ENCODE measurements at regions not wholly inside any gene's neighbourhood (a gene's known extent, or its start where the extent isn't known, plus 50 kb on each side); places are given as distances from the start of the nearest gene placed in this dataset.
"Not testable (repeated sequence)": the region's sequence is repeated elsewhere in the genome, so short reads cannot be mapped to it uniquely, and the experiment has no call there.

GRCh38 chr14:49036266-49036665, 549.9 kb downstream of the RPS29 start:
- Histone ChIP-seq H2AFZ (ENCODE audit: low read depth, low read length) (no peak overlapping the region), H3K36me3 (ENCODE audit: insufficient read depth, low read length) (no peaks in the 10 kb centered on the region), H3K4me3 (ENCODE audit: low read length) (no peak overlapping the region), H3K27me3 (ENCODE audit: insufficient read depth, low read length) (no peaks in the 10 kb centered on the region), H3K4me1 (ENCODE audit: insufficient read depth, low read length) (peaks cover 8% of the 10 kb centered on the region), H3K9me3 (ENCODE audit: low read length) (no peaks in the 10 kb centered on the region)

- Histone ChIP-seq H3K4me1 (ENCODE audit: insufficient read depth, low read length) (peaks cover 8% of the 10 kb centered on the region), H3K27me3 (ENCODE audit: insufficient read depth, low read length) (no peaks in the 10 kb centered on the region), H2AFZ (ENCODE audit: low read depth, low read length) (no peak overlapping the region), H3K36me3 (ENCODE audit: insufficient read depth, low read length) (no peaks in the 10 kb centered on the region), H3K9me3 (ENCODE audit: low read length) (no peaks in the 10 kb centered on the region), H3K4me3 (ENCODE audit: low read length) (no peak overlapping the region)
Observed at GRCh38 chr14:49033131-49033530, 553.0 kb downstream of the RPS29 start.

GRCh38 chr14:49031710-49032109, 554.5 kb downstream of the RPS29 start:
- H3K36me3 ChIP-seq (ENCODE audit: insufficient read depth, low read length); H3K4me1 ChIP-seq (ENCODE audit: insufficient read depth, low read length); H2AFZ ChIP-seq (ENCODE audit: low read depth, low read length); H3K27me3 ChIP-seq (ENCODE audit: insufficient read depth, low read length); H3K9me3 ChIP-seq (ENCODE audit: low read length); H3K4me3 ChIP-seq (ENCODE audit: low read length): not testable (repeated sequence)

- H3K36me3 ChIP-seq (ENCODE audit: insufficient read depth, low read length) = no peaks in the 10 kb centered on the region
- no peak overlapping the region for H2AFZ ChIP-seq (ENCODE audit: low read depth, low read length)
- H3K9me3 ChIP-seq (ENCODE audit: low read length) = no peaks in the 10 kb centered on the region
- no peaks in the 10 kb centered on the region for H3K4me1 ChIP-seq (ENCODE audit: insufficient read depth, low read length)
- H3K4me3 ChIP-seq (ENCODE audit: low read length) = no peak overlapping the region
- H3K27me3 ChIP-seq (ENCODE audit: insufficient read depth, low read length) = no peaks in the 10 kb centered on the region
Observed at GRCh38 chr14:49019467-49020115, 566.6 kb downstream of the RPS29 start.

GRCh38 chr14:49017447-49017846, 568.7 kb downstream of the RPS29 start:
- Histone ChIP-seq H3K4me3 (ENCODE audit: low read length) (no peak overlapping the region), H3K4me1 (ENCODE audit: insufficient read depth, low read length) (no peaks in the 10 kb centered on the region), H3K27me3 (ENCODE audit: insufficient read depth, low read length) (no peaks in the 10 kb centered on the region), H2AFZ (ENCODE audit: low read depth, low read length) (no peak overlapping the region), H3K9me3 (ENCODE audit: low read length) (no peaks in the 10 kb centered on the region), H3K36me3 (ENCODE audit: insufficient read depth, low read length) (no peaks in the 10 kb centered on the region)

- Histone ChIP-seq H3K9me3 (ENCODE audit: low read length) (no peaks in the 10 kb centered on the region), H3K27me3 (ENCODE audit: insufficient read depth, low read length) (no peaks in the 10 kb centered on the region), H3K4me3 (ENCODE audit: low read length) (no peak overlapping the region), H2AFZ (ENCODE audit: low read depth, low read length) (no peak overlapping the region), H3K36me3 (ENCODE audit: insufficient read depth, low read length) (no peaks in the 10 kb centered on the region), H3K4me1 (ENCODE audit: insufficient read depth, low read length) (no peaks in the 10 kb centered on the region)
Observed at GRCh38 chr14:49016381-49016780, 569.8 kb downstream of the RPS29 start.

- Histone ChIP-seq H3K36me3 (ENCODE audit: insufficient read depth, low read length) (no peaks in the 10 kb centered on the region), H3K4me1 (ENCODE audit: insufficient read depth, low read length) (no peaks in the 10 kb centered on the region), H2AFZ (ENCODE audit: low read depth, low read length) (no peak overlapping the region), H3K4me3 (ENCODE audit: low read length) (no peak overlapping the region), H3K9me3 (ENCODE audit: low read length) (no peaks in the 10 kb centered on the region), H3K27me3 (ENCODE audit: insufficient read depth, low read length) (no peaks in the 10 kb centered on the region)
Observed at GRCh38 chr14:49014476-49014875, 571.7 kb downstream of the RPS29 start.

GRCh38 chr14:49008363-49008762, 577.8 kb downstream of the RPS29 start:
- H3K36me3 ChIP-seq (ENCODE audit: insufficient read depth, low read length) = no peaks in the 10 kb centered on the region
- no peak overlapping the region for H2AFZ ChIP-seq (ENCODE audit: low read depth, low read length)
- H3K4me3 ChIP-seq (ENCODE audit: low read length) = no peak overlapping the region
- H3K27me3 ChIP-seq (ENCODE audit: insufficient read depth, low read length) = no peaks in the 10 kb centered on the region
- no peaks in the 10 kb centered on the region for H3K9me3 ChIP-seq (ENCODE audit: low read length)
- no peaks in the 10 kb centered on the region for H3K4me1 ChIP-seq (ENCODE audit: insufficient read depth, low read length)

- Histone ChIP-seq H3K4me3 (ENCODE audit: low read length) (no peak overlapping the region), H2AFZ (ENCODE audit: low read depth, low read length) (no peak overlapping the region), H3K27me3 (ENCODE audit: insufficient read depth, low read length) (no peaks in the 10 kb centered on the region), H3K4me1 (ENCODE audit: insufficient read depth, low read length) (peaks cover 8% of the 10 kb centered on the region), H3K9me3 (ENCODE audit: low read length) (no peaks in the 10 kb centered on the region), H3K36me3 (ENCODE audit: insufficient read depth, low read length) (no peaks in the 10 kb centered on the region)
Observed at GRCh38 chr14:48991141-48991540, 595.0 kb downstream of the RPS29 start.

GRCh38 chr14:48983351-48983888, 602.8 kb downstream of the RPS29 start:
- Histone ChIP-seq H3K4me1 (ENCODE audit: insufficient read depth, low read length) (no peaks in the 10 kb centered on the region), H2AFZ (ENCODE audit: low read depth, low read length) (no peak overlapping the region), H3K27me3 (ENCODE audit: insufficient read depth, low read length) (no peaks in the 10 kb centered on the region), H3K4me3 (ENCODE audit: low read length) (no peak overlapping the region), H3K9me3 (ENCODE audit: low read length) (no peaks in the 10 kb centered on the region), H3K36me3 (ENCODE audit: insufficient read depth, low read length) (no peaks in the 10 kb centered on the region)

GRCh38 chr14:48974994-48975393, 611.2 kb downstream of the RPS29 start:
- H3K4me1 ChIP-seq (ENCODE audit: insufficient read depth, low read length) = no peaks in the 10 kb centered on the region
- H3K9me3 ChIP-seq (ENCODE audit: low read length) = no peaks in the 10 kb centered on the region
- H2AFZ ChIP-seq (ENCODE audit: low read depth, low read length) = no peak overlapping the region
- H3K4me3 ChIP-seq (ENCODE audit: low read length) = no peak overlapping the region
- no peaks in the 10 kb centered on the region for H3K36me3 ChIP-seq (ENCODE audit: insufficient read depth, low read length)
- H3K27me3 ChIP-seq (ENCODE audit: insufficient read depth, low read length) = no peaks in the 10 kb centered on the region

GRCh38 chr14:48973151-48973550, 613.0 kb downstream of the RPS29 start:
- no peaks in the 10 kb centered on the region for H3K4me1 ChIP-seq (ENCODE audit: insufficient read depth, low read length)
- H2AFZ ChIP-seq (ENCODE audit: low read depth, low read length) = no peak overlapping the region
- H3K36me3 ChIP-seq (ENCODE audit: insufficient read depth, low read length) = no peaks in the 10 kb centered on the region
- no peaks in the 10 kb centered on the region for H3K9me3 ChIP-seq (ENCODE audit: low read length)
- H3K27me3 ChIP-seq (ENCODE audit: insufficient read depth, low read length) = no peaks in the 10 kb centered on the region
- no peak overlapping the region for H3K4me3 ChIP-seq (ENCODE audit: low read length)

GRCh38 chr14:48970943-48971342, 615.2 kb downstream of the RPS29 start:
- Histone ChIP-seq H3K9me3 (ENCODE audit: low read length) (no peaks in the 10 kb centered on the region), H2AFZ (ENCODE audit: low read depth, low read length) (no peak overlapping the region), H3K4me3 (ENCODE audit: low read length) (no peak overlapping the region), H3K36me3 (ENCODE audit: insufficient read depth, low read length) (no peaks in the 10 kb centered on the region), H3K27me3 (ENCODE audit: insufficient read depth, low read length) (no peaks in the 10 kb centered on the region), H3K4me1 (ENCODE audit: insufficient read depth, low read length) (no peaks in the 10 kb centered on the region)

GRCh38 chr14:48967419-48967818, 618.8 kb downstream of the RPS29 start:
- no peaks in the 10 kb centered on the region for H3K4me1 ChIP-seq (ENCODE audit: insufficient read depth, low read length)
- H2AFZ ChIP-seq (ENCODE audit: low read depth, low read length) = no peak overlapping the region
- H3K36me3 ChIP-seq (ENCODE audit: insufficient read depth, low read length) = no peaks in the 10 kb centered on the region
- H3K27me3 ChIP-seq (ENCODE audit: insufficient read depth, low read length) = no peaks in the 10 kb centered on the region
- H3K9me3 ChIP-seq (ENCODE audit: low read length) = no peaks in the 10 kb centered on the region
- no peak overlapping the region for H3K4me3 ChIP-seq (ENCODE audit: low read length)

Measured in neuron (in vitro differentiated cells).